ENCODE measurements at regions not wholly inside any gene's neighbourhood (a gene's known extent, or its start where the extent isn't known, plus 50 kb on each side); places are given as distances from the start of the nearest gene placed in this dataset.

GRCh38 chr7:98698976-98699375, 81.9 kb downstream of the NPTX2 start:
- TF ChIP-seq POLR2AphosphoS5 (IDR thresholded peaks at IDR 0.05; ENCODE audit: low read depth) (no peak), REST (IDR thresholded peaks at IDR 0.05; ENCODE audit: unreplicated experiment) (no peak)
- TF ChIP-seq, protein P1, sequence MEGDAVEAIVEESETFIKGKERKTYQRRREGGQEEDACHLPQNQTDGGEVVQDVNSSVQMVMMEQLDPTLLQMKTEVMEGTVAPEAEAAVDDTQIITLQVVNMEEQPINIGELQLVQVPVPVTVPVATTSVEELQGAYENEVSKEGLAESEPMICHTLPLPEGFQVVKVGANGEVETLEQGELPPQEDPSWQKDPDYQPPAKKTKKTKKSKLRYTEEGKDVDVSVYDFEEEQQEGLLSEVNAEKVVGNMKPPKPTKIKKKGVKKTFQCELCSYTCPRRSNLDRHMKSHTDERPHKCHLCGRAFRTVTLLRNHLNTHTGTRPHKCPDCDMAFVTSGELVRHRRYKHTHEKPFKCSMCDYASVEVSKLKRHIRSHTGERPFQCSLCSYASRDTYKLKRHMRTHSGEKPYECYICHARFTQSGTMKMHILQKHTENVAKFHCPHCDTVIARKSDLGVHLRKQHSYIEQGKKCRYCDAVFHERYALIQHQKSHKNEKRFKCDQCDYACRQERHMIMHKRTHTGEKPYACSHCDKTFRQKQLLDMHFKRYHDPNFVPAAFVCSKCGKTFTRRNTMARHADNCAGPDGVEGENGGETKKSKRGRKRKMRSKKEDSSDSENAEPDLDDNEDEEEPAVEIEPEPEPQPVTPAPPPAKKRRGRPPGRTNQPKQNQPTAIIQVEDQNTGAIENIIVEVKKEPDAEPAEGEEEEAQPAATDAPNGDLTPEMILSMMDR (conservative IDR thresholded peaks at IDR 0.05; ENCODE audit: low read depth in 2 of 2): no peak
